Lung microvascular endothelial cell (primary cell): ENCODE measurements at regions not wholly inside any gene's neighbourhood (a gene's known extent, or its start where the extent isn't known, plus 50 kb on each side); places are given as distances from the start of the nearest gene placed in this dataset.
"Not testable (repeated sequence)": the region's sequence is repeated elsewhere in the genome, so short reads cannot be mapped to it uniquely, and the experiment has no call there.

Experiments used
- DNase-seq, 2 donors: peaks; one replicate each; pipeline versions ENCODE4 v3.0.0 to v3.0.0-alpha.2; 2010; ENCODE audit warnings: low read depth in 2 of 2

GRCh38 chr13:40031031-40031430 is 375.6 kb downstream of the COG6 start:
- peak in 1 of 2 donors; percentile 77 for DNase-seq

GRCh38 chr13:40039061-40039460 is 383.6 kb downstream of the COG6 start:
- DNase-seq = no peak

- no peak for DNase-seq
Observed at GRCh38 chr13:40042991-40043390, 387.5 kb downstream of the COG6 start.

GRCh38 chr13:40043764-40044163 is 388.3 kb downstream of the COG6 start:
- DNase-seq = no peak

GRCh38 chr13:40047322-40047771 is 391.9 kb downstream of the COG6 start:
- DNase-seq = no peak

GRCh38 chr13:40048551-40048950 is 393.1 kb downstream of the COG6 start:
- peak; percentile 57 to 76 for DNase-seq

- no peak for DNase-seq
Observed at GRCh38 chr13:40052954-40053353, 397.5 kb downstream of the COG6 start.

GRCh38 chr13:40053401-40053800 is 397.9 kb downstream of the COG6 start:
- no peak for DNase-seq

- DNase-seq = not testable (repeated sequence)
Observed at GRCh38 chr13:40054422-40054821, 399.0 kb downstream of the COG6 start.

- DNase-seq = no peak
Observed at GRCh38 chr13:40056898-40057619, 401.6 kb downstream of the COG6 start.

- peak in 1 of 2 donors; percentile 25 for DNase-seq
Observed at GRCh38 chr13:40058757-40059236, 403.3 kb downstream of the COG6 start.

- DNase-seq = peak in 1 of 2 donors; percentile 77
Observed at GRCh38 chr13:40059540-40060232, 404.2 kb downstream of the COG6 start.

- peak; percentile 12 to 59 for DNase-seq
Observed at GRCh38 chr13:40060296-40061007, 405.0 kb downstream of the COG6 start.

GRCh38 chr13:40061466-40062450 is 406.3 kb downstream of the COG6 start:
- DNase-seq = peak in 1 of 2 donors; percentile 19

- peak in 1 of 2 donors; percentile 54 for DNase-seq
Observed at GRCh38 chr13:40063278-40063698, 407.8 kb downstream of the COG6 start.

GRCh38 chr13:40063703-40064102 is 408.2 kb downstream of the COG6 start:
- DNase-seq = peak in 1 of 2 donors; percentile 7

GRCh38 chr13:40064154-40065097 is 409.0 kb downstream of the COG6 start:
- peak in 1 of 2 donors; percentile 78 for DNase-seq

- peak; percentile 80 to 92 for DNase-seq
Observed at GRCh38 chr13:40069173-40070044, 413.9 kb downstream of the COG6 start.

- DNase-seq = peak in 1 of 2 donors; percentile 90
Observed at GRCh38 chr13:40070357-40070756, 414.9 kb downstream of the COG6 start.
